ENCODE measurements at regions not wholly inside any gene's neighbourhood (a gene's known extent, or its start where the extent isn't known, plus 50 kb on each side); places are given as distances from the start of the nearest gene placed in this dataset.

DNA sequence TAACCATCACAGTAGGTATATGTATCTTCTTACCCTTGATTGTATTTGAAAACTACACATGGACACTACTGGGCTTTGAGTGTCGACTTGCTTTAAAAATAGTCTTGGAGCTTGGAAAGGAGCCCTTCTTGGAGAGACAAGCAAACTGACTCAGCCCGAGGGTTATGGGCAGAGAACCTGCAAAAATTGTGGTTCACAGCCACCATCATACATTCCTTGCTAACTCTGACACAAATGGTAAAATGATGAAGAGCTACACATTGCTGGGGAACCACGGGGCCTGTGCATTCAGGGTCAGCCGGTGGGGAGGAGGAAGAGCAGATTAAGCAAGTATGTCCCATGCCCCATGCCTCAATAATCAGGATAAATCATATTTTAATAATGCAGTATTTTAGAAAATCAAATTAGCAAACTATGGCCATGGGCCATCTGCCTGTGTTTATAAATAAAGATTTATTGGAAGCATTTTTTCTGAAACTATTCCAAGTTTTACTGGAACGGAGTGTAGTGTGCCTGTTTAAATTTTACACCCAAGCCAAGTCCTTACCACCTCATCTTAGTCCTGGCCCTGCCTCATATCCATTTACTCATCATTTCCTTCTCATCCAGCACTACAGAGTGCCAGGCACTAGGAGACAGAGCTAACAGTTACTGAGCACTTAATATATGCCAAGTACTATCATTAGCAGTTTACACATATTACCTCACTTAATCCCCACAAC lies 195.7 kb downstream of the PALM2AKAP2 start:
- no peak overlapping the region for H3K4me3 ChIP-seq
- 50% methylated on average over 5 of the region's 5 CpGs for WGBS
- no peaks in the 10 kb centered on the region for H3K9me3 ChIP-seq
- H3K4me1 ChIP-seq = no peaks in the 10 kb centered on the region
- DNase-seq (ENCODE audit: low spot score in 2 of 2) = no peak
- TF ChIP-seq POLR2A (IDR thresholded peaks at IDR 0.05) = no peak
- TF ChIP-seq EP300 (IDR thresholded peaks at IDR 0.05) = no peak
- no peak for TF ChIP-seq POLR2AphosphoS5 (IDR thresholded peaks at IDR 0.05)
- TF ChIP-seq, protein P1, sequence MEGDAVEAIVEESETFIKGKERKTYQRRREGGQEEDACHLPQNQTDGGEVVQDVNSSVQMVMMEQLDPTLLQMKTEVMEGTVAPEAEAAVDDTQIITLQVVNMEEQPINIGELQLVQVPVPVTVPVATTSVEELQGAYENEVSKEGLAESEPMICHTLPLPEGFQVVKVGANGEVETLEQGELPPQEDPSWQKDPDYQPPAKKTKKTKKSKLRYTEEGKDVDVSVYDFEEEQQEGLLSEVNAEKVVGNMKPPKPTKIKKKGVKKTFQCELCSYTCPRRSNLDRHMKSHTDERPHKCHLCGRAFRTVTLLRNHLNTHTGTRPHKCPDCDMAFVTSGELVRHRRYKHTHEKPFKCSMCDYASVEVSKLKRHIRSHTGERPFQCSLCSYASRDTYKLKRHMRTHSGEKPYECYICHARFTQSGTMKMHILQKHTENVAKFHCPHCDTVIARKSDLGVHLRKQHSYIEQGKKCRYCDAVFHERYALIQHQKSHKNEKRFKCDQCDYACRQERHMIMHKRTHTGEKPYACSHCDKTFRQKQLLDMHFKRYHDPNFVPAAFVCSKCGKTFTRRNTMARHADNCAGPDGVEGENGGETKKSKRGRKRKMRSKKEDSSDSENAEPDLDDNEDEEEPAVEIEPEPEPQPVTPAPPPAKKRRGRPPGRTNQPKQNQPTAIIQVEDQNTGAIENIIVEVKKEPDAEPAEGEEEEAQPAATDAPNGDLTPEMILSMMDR (IDR thresholded peaks at IDR 0.05) = no peak
- H3K27ac ChIP-seq = no peak overlapping the region
- no peaks in the 10 kb centered on the region for H3K36me3 ChIP-seq
- H3K27me3 ChIP-seq = no peaks in the 10 kb centered on the region

- DNase-seq (ENCODE audit: low spot score in 2 of 2) = no peak
- no peak overlapping the region for H3K27ac ChIP-seq
- no peaks in the 10 kb centered on the region for H3K4me1 ChIP-seq
- no peak overlapping the region for H3K4me3 ChIP-seq
- H3K9me3 ChIP-seq = no peaks in the 10 kb centered on the region
- no peaks in the 10 kb centered on the region for H3K27me3 ChIP-seq
- no peaks in the 10 kb centered on the region for H3K36me3 ChIP-seq
- no peak for TF ChIP-seq EP300 (IDR thresholded peaks at IDR 0.05)
- no peak for TF ChIP-seq POLR2AphosphoS5 (IDR thresholded peaks at IDR 0.05)
- no peak for TF ChIP-seq POLR2A (IDR thresholded peaks at IDR 0.05)
- TF ChIP-seq, protein P1 (IDR thresholded peaks at IDR 0.05) = no peak
Measured at GRCh38 chr9:109976303-109976702, 196.3 kb downstream of the PALM2AKAP2 start.

GRCh38 chr9:109977521-109977920 lies 197.5 kb downstream of the PALM2AKAP2 start:
- TF ChIP-seq, protein P1 (IDR thresholded peaks at IDR 0.05) = no peak
- no peak for TF ChIP-seq POLR2AphosphoS5 (IDR thresholded peaks at IDR 0.05)
- no peak for TF ChIP-seq POLR2A (IDR thresholded peaks at IDR 0.05)
- no peak for TF ChIP-seq EP300 (IDR thresholded peaks at IDR 0.05)
- H3K27ac ChIP-seq = no peak overlapping the region
- no peaks in the 10 kb centered on the region for H3K27me3 ChIP-seq
- no peak for DNase-seq (ENCODE audit: low spot score in 2 of 2)
- no peak overlapping the region for H3K4me3 ChIP-seq
- no peaks in the 10 kb centered on the region for H3K4me1 ChIP-seq
- H3K9me3 ChIP-seq = no peaks in the 10 kb centered on the region
- 87% methylated on average over 2 of the region's 2 CpGs for WGBS
- no peaks in the 10 kb centered on the region for H3K36me3 ChIP-seq

GRCh38 chr9:109981091-109981490 lies 201.1 kb downstream of the PALM2AKAP2 start:
- no peak for TF ChIP-seq POLR2AphosphoS5 (IDR thresholded peaks at IDR 0.05)
- no peak for TF ChIP-seq POLR2A (IDR thresholded peaks at IDR 0.05)
- TF ChIP-seq EP300 (IDR thresholded peaks at IDR 0.05) = no peak
- TF ChIP-seq, protein P1 (IDR thresholded peaks at IDR 0.05) = no peak
- no peaks in the 10 kb centered on the region for H3K27me3 ChIP-seq
- 100% methylated on average over 1 of the region's 1 CpG for WGBS
- no peaks in the 10 kb centered on the region for H3K36me3 ChIP-seq
- no peak overlapping the region for H3K4me3 ChIP-seq
- no peak overlapping the region for H3K27ac ChIP-seq
- no peaks in the 10 kb centered on the region for H3K9me3 ChIP-seq
- no peaks in the 10 kb centered on the region for H3K4me1 ChIP-seq
- DNase-seq (ENCODE audit: low spot score in 2 of 2) = no peak

DNA sequence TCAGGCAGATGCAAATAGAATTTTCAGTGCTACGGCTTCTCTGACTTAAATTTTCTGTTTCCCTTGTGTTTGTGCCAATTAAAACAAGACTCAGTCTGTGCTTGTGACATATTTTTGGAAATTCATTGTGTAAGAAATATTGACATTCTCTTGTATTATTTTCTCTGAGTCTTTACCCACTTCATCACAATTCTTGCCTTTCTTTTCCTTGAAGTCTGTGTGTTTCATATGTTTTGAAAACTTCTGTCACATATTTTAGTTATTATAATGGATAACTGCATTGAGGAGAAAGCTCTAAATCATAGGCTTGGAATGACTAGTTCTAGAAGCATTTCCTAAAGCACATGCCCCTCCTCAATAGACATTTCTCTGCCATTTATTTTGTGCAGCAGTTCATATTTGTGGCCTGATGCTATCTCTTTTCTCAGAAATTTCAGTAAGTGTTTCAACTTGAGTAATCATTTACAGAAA lies 206.6 kb downstream of the PALM2AKAP2 start:
- DNase-seq (ENCODE audit: low spot score in 2 of 2) = no peak
- TF ChIP-seq EP300 (IDR thresholded peaks at IDR 0.05) = no peak
- TF ChIP-seq POLR2AphosphoS5 (IDR thresholded peaks at IDR 0.05) = no peak
- TF ChIP-seq, protein P1 (IDR thresholded peaks at IDR 0.05) = no peak
- TF ChIP-seq POLR2A (IDR thresholded peaks at IDR 0.05) = no peak
- 59% methylated on average over 1 of the region's 1 CpG for WGBS
- H3K36me3 ChIP-seq = no peaks in the 10 kb centered on the region
- H3K9me3 ChIP-seq = no peaks in the 10 kb centered on the region
- H3K4me1 ChIP-seq = no peaks in the 10 kb centered on the region
- H3K27me3 ChIP-seq = no peaks in the 10 kb centered on the region
- no peak overlapping the region for H3K4me3 ChIP-seq
- peak overlapping the region; percentile 38 for H3K27ac ChIP-seq
